SK-N-MC (cell line): ENCODE measurements at regions not wholly inside any gene's neighbourhood (a gene's known extent, or its start where the extent isn't known, plus 50 kb on each side); places are given as distances from the start of the nearest gene placed in this dataset.

Experiments used
- EZH2 ChIP-seq: fragments of 200-600 bp; sonication (generic); IDR thresholded peaks from one replicate; pipeline ENCODE4 v1.6.1; 2017; ENCODE audit warnings: antibody characterized with exemption
- POLR2AphosphoS5 ChIP-seq: IDR thresholded peaks from 2 replicates; pipeline ENCODE4 v1.6.1; 2012; ENCODE audit warnings: mild to moderate bottlenecking, low read depth, low read length, borderline replicate concordance

DNA sequence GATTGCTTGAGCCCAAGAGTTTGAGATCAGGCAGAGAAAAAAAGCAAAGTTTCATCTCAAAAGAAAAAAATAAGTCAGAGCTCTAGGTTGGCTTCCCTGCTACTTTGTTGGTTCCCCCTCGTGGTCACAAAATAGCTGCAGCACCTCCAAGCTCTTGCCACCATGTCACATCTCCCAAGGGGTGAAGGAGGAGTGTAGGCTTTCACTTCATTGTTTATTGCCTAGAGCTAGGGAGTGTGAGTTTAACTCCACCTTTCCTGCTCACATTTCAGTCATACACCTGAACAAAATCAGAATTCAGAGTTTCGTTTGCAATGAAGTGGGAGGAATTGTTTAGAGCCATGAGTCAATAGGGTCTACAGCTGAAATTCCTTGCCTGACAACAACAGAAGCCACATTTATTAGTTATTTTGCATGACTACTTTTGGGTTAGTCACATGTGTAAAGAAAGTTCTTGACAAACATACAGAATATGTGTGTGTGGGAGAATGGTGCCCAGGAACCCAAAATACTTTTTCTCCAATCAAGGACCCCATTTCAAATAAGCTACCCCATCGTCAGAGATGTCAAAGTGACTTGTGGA is 56.2 kb upstream of the UFL1 start:
- TF ChIP-seq POLR2AphosphoS5 (no peak), EZH2 (no peak)
